Neural cell (in vitro differentiated cells): ENCODE measurements at regions not wholly inside any gene's neighbourhood (a gene's known extent, or its start where the extent isn't known, plus 50 kb on each side); places are given as distances from the start of the nearest gene placed in this dataset.

ENCODE experiments used
- H2AFZ ChIP-seq: fragments of 200-600, 300-800 bp; sonication (generic), shearing (Covaris generic); 2 replicates; pipeline ENCODE4 v1.6.0; 2014; ENCODE audit warnings: low read depth, mild to moderate bottlenecking, antibody characterized with exemption, low read length, moderate library complexity
- H3F3A ChIP-seq: fragments of 200-600 bp; shearing (Covaris generic); 2 replicates; pipeline ENCODE4 v1.6.1; 2016; ENCODE audit warnings: mild to moderate bottlenecking, moderate library complexity, mixed read lengths, antibody characterized with exemption, low read length; ENCODE audit not compliant: insufficient read depth, poor library complexity, severe bottlenecking
- H3K27ac ChIP-seq: fragments of 200-600, 300-800 bp; sonication (generic), shearing (Covaris generic); 2 replicates; pipeline ENCODE4 v1.5.1; 2014; ENCODE audit warnings: mild to moderate bottlenecking, low read length, moderate library complexity
- H3K27me3 ChIP-seq: fragments of 300-800, 200-600 bp; sonication (generic), shearing (Covaris generic); 2 replicates; pipeline ENCODE4 v1.6.0; 2014; ENCODE audit warnings: mild to moderate bottlenecking, low read depth, low read length, moderate library complexity; ENCODE audit not compliant: insufficient read depth
- H3K36me3 ChIP-seq: fragments of 300-800, 200-600 bp; sonication (generic), shearing (Covaris generic); 2 replicates; pipeline ENCODE4 v1.5.1; 2014; ENCODE audit warnings: mild to moderate bottlenecking, antibody characterized with exemption, low read length, moderate library complexity; ENCODE audit not compliant: insufficient read depth
- H3K4me2 ChIP-seq: fragments of 300-800, 200-600 bp; sonication (generic), shearing (Covaris generic); 2 replicates; pipeline ENCODE4 v1.6.0; 2014; ENCODE audit warnings: mild to moderate bottlenecking, low read length
- H3K4me3 ChIP-seq: fragments of 300-800, 200-600 bp; sonication (generic), shearing (Covaris generic); 2 replicates; pipeline ENCODE4 v1.5.1; 2014; ENCODE audit warnings: mild to moderate bottlenecking, low read length, moderate library complexity
- H3K79me2 ChIP-seq: fragments of 200-600 bp; shearing (Covaris generic); replicated peaks from 2 replicates; pipeline ENCODE4 v1.6.0; 2014; ENCODE audit warnings: mild to moderate bottlenecking, low read length, moderate library complexity; ENCODE audit not compliant: insufficient read depth
- H3K9ac ChIP-seq: fragments of 300-800, 200-600 bp; sonication (generic), shearing (Covaris generic); 2 replicates; pipeline ENCODE4 v1.6.1; 2016; ENCODE audit warnings: mild to moderate bottlenecking, low read length, mixed read lengths
- H3K9me2 ChIP-seq: fragments of 200-600 bp; shearing (Covaris generic); 2 replicates; pipeline ENCODE4 v1.6.1; 2016; ENCODE audit warnings: mild to moderate bottlenecking, low read length, mixed read lengths; ENCODE audit not compliant: insufficient read depth
- H3K9me3 ChIP-seq: fragments of 200-600, 300-800 bp; sonication (generic), shearing (Covaris generic); 2 replicates; pipeline ENCODE4 v1.6.1; 2016; ENCODE audit warnings: mild to moderate bottlenecking, mixed run types, low read length, moderate library complexity, mixed read lengths
- H4K20me1 ChIP-seq: fragments of 200-600 bp; shearing (Covaris generic); 2 replicates; pipeline ENCODE4 v1.6.1; 2016; ENCODE audit warnings: mild to moderate bottlenecking, mixed run types; ENCODE audit not compliant: insufficient read depth
- CTCF ChIP-seq: fragments of 450-650 bp; IDR thresholded peaks from 2 replicates; pipeline ENCODE4 v1.5.1; 2014; ENCODE audit warnings: antibody characterized with exemption, mild to moderate bottlenecking, moderate library complexity; ENCODE audit not compliant: poor library complexity, severe bottlenecking
- EP300 ChIP-seq: fragments of 450-650 bp; conservative IDR thresholded peaks from 2 replicates; pipeline ENCODE4 v1.6.1; 2014; ENCODE audit warnings: antibody characterized with exemption, mild to moderate bottlenecking, moderate library complexity; ENCODE audit not compliant: poor library complexity, severe bottlenecking
- EZH2 ChIP-seq: fragments of 200-600, 300-800 bp; shearing (Covaris generic), sonication (generic); IDR thresholded peaks from 2 replicates; pipeline ENCODE4 v1.6.1; 2014; ENCODE audit warnings: antibody characterized with exemption, low read length, borderline replicate concordance, mild to moderate bottlenecking; ENCODE audit not compliant: insufficient read depth, poor library complexity, severe bottlenecking
- MXI1 ChIP-seq: fragments of 450-650 bp; conservative IDR thresholded peaks from 2 replicates; pipeline ENCODE4 v1.6.1; 2014; ENCODE audit warnings: antibody characterized with exemption, mild to moderate bottlenecking; ENCODE audit not compliant: poor library complexity, severe bottlenecking
- POLR2AphosphoS5 ChIP-seq: IDR thresholded peaks from 2 replicates; pipeline ENCODE4 v1.6.1; 2012
- RAD21 ChIP-seq: fragments of 450-650 bp; conservative IDR thresholded peaks from 2 replicates; pipeline ENCODE4 v1.6.1; 2014; ENCODE audit warnings: antibody characterized with exemption, mild to moderate bottlenecking, moderate library complexity
- REST ChIP-seq: IDR thresholded peaks from 2 replicates; pipeline ENCODE4 v1.6.1; 2012; ENCODE audit warnings: borderline replicate concordance
- SMC3 ChIP-seq: fragments of 450-650 bp; conservative IDR thresholded peaks from 2 replicates; pipeline ENCODE4 v1.6.1; 2014; ENCODE audit warnings: antibody characterized with exemption, mild to moderate bottlenecking, moderate library complexity; ENCODE audit not compliant: poor library complexity
- TAF1 ChIP-seq: IDR thresholded peaks from 2 replicates; pipeline ENCODE4 v1.6.1; 2012; ENCODE audit warnings: low read depth

- no peaks in the 10 kb centered on the region for H3K9me2 ChIP-seq
- H3K27me3 ChIP-seq: no peaks in the 10 kb centered on the region
- H3K4me2 ChIP-seq: no peak overlapping the region
- TF ChIP-seq REST (peak; percentile 65), SMC3 (no peak), RAD21 (no peak), TAF1 (no peak), CTCF (no peak), EP300 (peak; percentile 85), MXI1 (no peak), POLR2AphosphoS5 (no peak), EZH2 (no peak)
- H3K27ac ChIP-seq: peak overlapping the region; percentile 90
- H3F3A ChIP-seq: no peaks in the 10 kb centered on the region
- no peak overlapping the region for H2AFZ ChIP-seq
- no peak overlapping the region for H3K4me3 ChIP-seq
- peak overlapping the region; percentile 0 for H3K9ac ChIP-seq
- no peaks in the 10 kb centered on the region for H3K36me3 ChIP-seq
- H3K79me2 ChIP-seq: no peaks in the 10 kb centered on the region
- H3K9me3 ChIP-seq: no peaks in the 10 kb centered on the region
- H4K20me1 ChIP-seq: no peaks in the 10 kb centered on the region
Observed at GRCh38 chr15:46297766-46298165, 662.9 kb downstream of the SQOR start.

- Histone ChIP-seq H3K4me2 (no peak overlapping the region), H3F3A (no peaks in the 10 kb centered on the region), H3K4me3 (no peak overlapping the region), H2AFZ (no peak overlapping the region), H3K79me2 (no peaks in the 10 kb centered on the region), H3K9me2 (no peaks in the 10 kb centered on the region), H3K36me3 (no peaks in the 10 kb centered on the region), H3K9me3 (no peaks in the 10 kb centered on the region), H4K20me1 (no peaks in the 10 kb centered on the region), H3K27ac (peak overlapping the region; percentile 90), H3K9ac (no peak overlapping the region), H3K27me3 (no peaks in the 10 kb centered on the region)
- TF ChIP-seq SMC3: no peak
- no peak for TF ChIP-seq MXI1
- no peak for TF ChIP-seq EP300
Observed at GRCh38 chr15:46300716-46301115, 665.9 kb downstream of the SQOR start.

- no peak overlapping the region for H3K9ac ChIP-seq
- no peaks in the 10 kb centered on the region for H3K9me3 ChIP-seq
Observed at GRCh38 chr15:46301291-46301690, 666.5 kb downstream of the SQOR start.

More at GRCh38 chr15:46301291-46301690, 666.5 kb downstream of the SQOR start:
- Histone ChIP-seq H3K4me3 (no peak overlapping the region), H3K9me2 (no peaks in the 10 kb centered on the region), H4K20me1 (no peaks in the 10 kb centered on the region), H3F3A (no peaks in the 10 kb centered on the region), H3K27ac (no peak overlapping the region), H3K27me3 (no peaks in the 10 kb centered on the region), H2AFZ (no peak overlapping the region), H3K4me2 (no peak overlapping the region), H3K79me2 (no peaks in the 10 kb centered on the region), H3K36me3 (no peaks in the 10 kb centered on the region)
- no peak for TF ChIP-seq POLR2AphosphoS5
- TF ChIP-seq SMC3: no peak
- no peak for TF ChIP-seq REST
- TF ChIP-seq EZH2: no peak
- no peak for TF ChIP-seq EP300
- TF ChIP-seq MXI1: no peak
- TF ChIP-seq RAD21: no peak
- TF ChIP-seq CTCF: no peak
- no peak for TF ChIP-seq TAF1
